Keratinocyte (primary cell): ENCODE measurements at regions not wholly inside any gene's neighbourhood (a gene's known extent, or its start where the extent isn't known, plus 50 kb on each side); places are given as distances from the start of the nearest gene placed in this dataset.

Source experiments
- DNase-seq: peaks from one replicate; pipeline ENCODE4 v3.0.0-alpha.2; 2011; ENCODE audit warnings: low read depth, missing footprints, low spot score
- FAIRE-seq: peaks from 2 replicates; lab custom pipeline; 2011; peaks lifted over from hg19 to GRCh38; lab: Jason Lieb, UNC
- H2AFZ ChIP-seq: 2 replicates; pipeline ENCODE4 v1.6.0; 2012; ENCODE audit warnings: low read length, control low read depth, inconsistent platforms; ENCODE audit not compliant: control insufficient read depth
- H3K27ac ChIP-seq: 2 replicates; pipeline ENCODE4 v1.5.1; 2011; ENCODE audit warnings: low read length; ENCODE audit not compliant: control insufficient read depth, insufficient read depth
- H3K27me3 ChIP-seq: 3 replicates; pipeline ENCODE4 v1.6.0; 2011; ENCODE audit warnings: low read length; ENCODE audit not compliant: control insufficient read depth, insufficient read depth; ENCODE audit errors: extremely low read depth
- H3K36me3 ChIP-seq, 2 experiments: 2 replicates in 1 of 2; 3 replicates in 1 of 2; pipeline ENCODE4 v1.5.1; 2011; ENCODE audit warnings: low read length in 2 of 2, mild to moderate bottlenecking in 1 of 2; ENCODE audit not compliant: control insufficient read depth in 2 of 2, insufficient read depth in 2 of 2; ENCODE audit errors: extremely low read depth in 1 of 2
- H3K4me1 ChIP-seq: 3 replicates; pipeline ENCODE4 v1.5.1; 2011; ENCODE audit warnings: low read length; ENCODE audit not compliant: control insufficient read depth, insufficient read depth; ENCODE audit errors: extremely low read depth
- H3K4me2 ChIP-seq: 3 replicates; pipeline ENCODE4 v1.6.0; 2011; ENCODE audit warnings: low read depth, low read length; ENCODE audit not compliant: control insufficient read depth, insufficient read depth; ENCODE audit errors: extremely low read depth
- H3K4me3 ChIP-seq, 3 experiments: fragments of 200-600 bp in 1 of 3; sonication (generic) in 1 of 3; 2 replicates in 2 of 3; 3 replicates in 1 of 3; pipeline ENCODE4 v1.5.1; 2011 to 2016; ENCODE audit warnings: low read length in 3 of 3, mild to moderate bottlenecking in 3 of 3, control low read depth in 2 of 3, inconsistent platforms in 1 of 3, low read depth in 1 of 3, mixed read lengths in 1 of 3, mixed run types in 1 of 3, moderate library complexity in 1 of 3; ENCODE audit not compliant: control insufficient read depth in 2 of 3, insufficient read depth in 2 of 3; ENCODE audit errors: extremely low read depth in 1 of 3
- H3K79me2 ChIP-seq: 2 replicates; pipeline ENCODE4 v1.6.0; 2012; ENCODE audit warnings: low read length; ENCODE audit not compliant: control insufficient read depth, insufficient read depth
- H3K9ac ChIP-seq: 3 replicates; pipeline ENCODE4 v1.6.0; 2011; ENCODE audit warnings: low read length; ENCODE audit not compliant: control insufficient read depth, insufficient read depth; ENCODE audit errors: extremely low read depth
- H3K9me1 ChIP-seq: 3 replicates; pipeline ENCODE4 v1.6.0; 2011; ENCODE audit warnings: low read length; ENCODE audit not compliant: control insufficient read depth, insufficient read depth; ENCODE audit errors: extremely low read depth
- H3K9me3 ChIP-seq: 2 replicates; pipeline ENCODE4 v1.5.1; 2012; ENCODE audit warnings: low read depth, low read length; ENCODE audit not compliant: control insufficient read depth
- H4K20me1 ChIP-seq: 3 replicates; pipeline ENCODE4 v1.6.0; 2011; ENCODE audit warnings: low read length; ENCODE audit not compliant: control insufficient read depth, insufficient read depth; ENCODE audit errors: extremely low read depth
- CTCF ChIP-seq, 3 experiments: IDR thresholded peaks in 1 of 3; conservative IDR thresholded peaks in 1 of 3; optimal IDR thresholded peaks in 1 of 3; 2 replicates in 2 of 3; 3 replicates in 1 of 3; pipeline versions ENCODE3 to v1.5.1; 2011; ENCODE audit warnings: low read length in 3 of 3, mild to moderate bottlenecking in 3 of 3, moderate library complexity in 2 of 3, control low read depth in 1 of 3, inconsistent platforms in 1 of 3; ENCODE audit not compliant: insufficient read depth in 2 of 3; ENCODE audit errors: extremely low read depth in 1 of 3
- EZH2 ChIP-seq: IDR thresholded peaks from one replicate; pipeline ENCODE4 v1.6.1; 2012; ENCODE audit warnings: inconsistent platforms, mild to moderate bottlenecking, low read length, moderate library complexity
- dilution Hi-C: fragments of 300-500 bp; cut with MboI; formaldehyde crosslinking; loops from one replicate; pipeline ENCODE4 v1.7.0; 2020; ENCODE audit warnings: low sequenced_read_pairs; ENCODE audit not compliant: extremely low pct_ligation_motif_present

- no peaks in the 10 kb centered on the region for H3K27me3 ChIP-seq
- no peaks in the 10 kb centered on the region for H3K9me1 ChIP-seq
- no peaks in the 10 kb centered on the region for H3K36me3 ChIP-seq
- dilution Hi-C loops = no loop called here
- H3K9me3 ChIP-seq = no peaks in the 10 kb centered on the region
- DNase-seq = no peak
- no peaks in the 10 kb centered on the region for H4K20me1 ChIP-seq
- H3K4me2 ChIP-seq = no peak overlapping the region
- no peaks in the 10 kb centered on the region for H3K4me1 ChIP-seq
- H3K27ac ChIP-seq = no peak overlapping the region
- no peak overlapping the region for H3K4me3 ChIP-seq
- no peak overlapping the region for H3K9ac ChIP-seq
- H3K79me2 ChIP-seq = no peaks in the 10 kb centered on the region
- no peak for FAIRE-seq
- H2AFZ ChIP-seq = no peak overlapping the region
- TF ChIP-seq EZH2 = no peak
- no peak for TF ChIP-seq CTCF (optimal IDR thresholded peaks at IDR 0.05 in 1 of 3, IDR thresholded peaks at IDR 0.05 in 1 of 3, conservative IDR thresholded peaks at IDR 0.05 in 1 of 3; ENCODE audit: extremely low read depth in 1 of 3, insufficient read depth in 2 of 3, low read length in 3 of 3)
Observed at GRCh38 chr2:175402571-175402970, 221.1 kb upstream of the ATP5MC3 start.

- dilution Hi-C loops = no loop called here
- H3K9me3 ChIP-seq = no peaks in the 10 kb centered on the region
- no peak overlapping the region for H3K4me2 ChIP-seq
- no peaks in the 10 kb centered on the region for H3K36me3 ChIP-seq
- H3K27me3 ChIP-seq = no peaks in the 10 kb centered on the region
- no peak overlapping the region for H3K27ac ChIP-seq
- no peak overlapping the region for H3K4me3 ChIP-seq
- TF ChIP-seq EZH2 (no peak), CTCF (optimal IDR thresholded peaks at IDR 0.05 in 1 of 3, IDR thresholded peaks at IDR 0.05 in 1 of 3, conservative IDR thresholded peaks at IDR 0.05 in 1 of 3; ENCODE audit: extremely low read depth in 1 of 3, insufficient read depth in 2 of 3, low read length in 3 of 3) (no peak)
- no peak overlapping the region for H3K9ac ChIP-seq
- no peak for FAIRE-seq
- no peak overlapping the region for H2AFZ ChIP-seq
- no peaks in the 10 kb centered on the region for H3K9me1 ChIP-seq
- DNase-seq = no peak
- no peaks in the 10 kb centered on the region for H3K4me1 ChIP-seq
- H3K79me2 ChIP-seq = no peaks in the 10 kb centered on the region
- H4K20me1 ChIP-seq = no peaks in the 10 kb centered on the region
Observed at GRCh38 chr2:175401956-175402469, 220.5 kb upstream of the ATP5MC3 start.
